ENCODE measurements at regions not wholly inside any gene's neighbourhood (a gene's known extent, or its start where the extent isn't known, plus 50 kb on each side); places are given as distances from the start of the nearest gene placed in this dataset.

DNA sequence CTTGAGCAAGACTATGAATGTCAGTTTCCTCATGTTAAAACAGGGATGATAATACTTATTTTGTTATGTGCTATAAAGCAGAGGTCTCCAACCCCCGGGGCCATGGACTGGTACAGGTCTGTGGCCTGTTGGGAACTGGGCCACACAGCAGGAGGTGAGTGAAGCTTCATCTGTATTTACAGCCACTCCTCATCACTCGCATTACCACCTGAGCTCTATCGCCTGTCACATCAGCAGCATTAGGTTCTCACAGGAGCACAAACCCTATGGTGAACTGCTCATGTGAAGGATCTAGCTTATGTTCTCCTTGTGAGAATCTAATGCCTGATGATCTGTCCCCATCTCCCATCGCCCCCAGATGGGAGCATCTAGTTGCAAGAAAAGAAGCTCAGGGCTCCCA, 365.3 kb upstream of the SMIM30 start:
- TF ChIP-seq CTCF (IDR thresholded peaks at IDR 0.05), result no peak
- no peak for TF ChIP-seq POLR2A (IDR thresholded peaks at IDR 0.05)
